Neural progenitor cell (in vitro differentiated cells): ENCODE measurements at regions not wholly inside any gene's neighbourhood (a gene's known extent, or its start where the extent isn't known, plus 50 kb on each side); places are given as distances from the start of the nearest gene placed in this dataset.

Source experiments
- CTCF ChIP-seq: fragments of 200-600 bp; sonication (generic); IDR thresholded peaks from 2 replicates; pipeline ENCODE4 v1.5.1; 2017; ENCODE audit warnings: antibody characterized with exemption, mild to moderate bottlenecking
- EZH2 ChIP-seq: fragments of 200-600 bp; sonication (generic); IDR thresholded peaks from 2 replicates; pipeline ENCODE4 v1.6.1; 2017; ENCODE audit warnings: antibody characterized with exemption, mild to moderate bottlenecking, moderate library complexity
- EZH2phosphoT487 ChIP-seq: fragments of 200-600 bp; sonication (generic); IDR thresholded peaks from 2 replicates; pipeline ENCODE4 v1.6.1; 2017; ENCODE audit warnings: antibody characterized with exemption

GRCh38 chr11:33444835-33445594, 187.8 kb downstream of the HIPK3 start:
- no peak for TF ChIP-seq CTCF
- no peak for TF ChIP-seq EZH2
- no peak for TF ChIP-seq EZH2phosphoT487
